Mesendoderm (in vitro differentiated cells): ENCODE measurements at regions not wholly inside any gene's neighbourhood (a gene's known extent, or its start where the extent isn't known, plus 50 kb on each side); places are given as distances from the start of the nearest gene placed in this dataset.

Experiments used
- DNase-seq: peaks from one replicate; pipeline ENCODE4 v3.0.0; 2013
- H2AK5ac ChIP-seq: 2 replicates; pipeline ENCODE4 v1.6.1; 2013; ENCODE audit warnings: low read length, inconsistent platforms
- H2BK120ac ChIP-seq: 2 replicates; pipeline ENCODE4 v1.6.1; 2013; ENCODE audit warnings: low read depth, mild to moderate bottlenecking, low read length, moderate library complexity, mixed read lengths
- H2BK15ac ChIP-seq: replicated peaks from 2 replicates; pipeline ENCODE4 v1.6.1; 2013; ENCODE audit warnings: low read depth, mild to moderate bottlenecking, moderate library complexity
- H2BK5ac ChIP-seq: 2 replicates; pipeline ENCODE4 v1.6.1; 2013; ENCODE audit warnings: low read length, inconsistent platforms
- H3K18ac ChIP-seq: 2 replicates; pipeline ENCODE4 v1.6.1; 2013; ENCODE audit warnings: mild to moderate bottlenecking, low read length, mixed read lengths
- H3K23ac ChIP-seq: one replicate; pipeline ENCODE4 v1.6.1; 2013; ENCODE audit warnings: low read length
- H3K27ac ChIP-seq: 2 replicates; pipeline ENCODE4 v1.5.1; 2013; ENCODE audit warnings: low read depth, mild to moderate bottlenecking, inconsistent platforms, low read length, moderate library complexity
- H3K27me3 ChIP-seq: 2 replicates; pipeline ENCODE4 v1.6.1; 2013; ENCODE audit warnings: low read length, control low read depth, mild to moderate bottlenecking, inconsistent platforms; ENCODE audit not compliant: insufficient read depth, poor library complexity
- H3K36me3 ChIP-seq: 2 replicates; pipeline ENCODE4 v1.6.1; 2013; ENCODE audit warnings: low read length, inconsistent platforms; ENCODE audit not compliant: control insufficient read depth, insufficient read depth
- H3K4ac ChIP-seq: one replicate; pipeline ENCODE4 v1.6.1; 2013; ENCODE audit warnings: low read depth, mild to moderate bottlenecking, low read length, moderate library complexity
- H3K4me1 ChIP-seq: 2 replicates; pipeline ENCODE4 v1.6.1; 2013; ENCODE audit warnings: low read depth, low read length, inconsistent platforms; ENCODE audit not compliant: control insufficient read depth
- H3K4me2 ChIP-seq: 2 replicates; pipeline ENCODE4 v1.6.1; 2013; ENCODE audit warnings: low read length
- H3K4me3 ChIP-seq: 2 replicates; pipeline ENCODE4 v1.5.1; 2013; ENCODE audit warnings: mild to moderate bottlenecking, low read length
- H3K56ac ChIP-seq: one replicate; pipeline ENCODE4 v1.6.1; 2013; ENCODE audit warnings: low read length
- H3K79me1 ChIP-seq: 2 replicates; pipeline ENCODE4 v1.6.1; 2013; ENCODE audit warnings: low read length, inconsistent platforms
- H3K79me2 ChIP-seq: 2 replicates; pipeline ENCODE4 v1.6.1; 2013; ENCODE audit warnings: mild to moderate bottlenecking, low read length; ENCODE audit not compliant: control insufficient read depth, insufficient read depth
- H3K9ac ChIP-seq: 2 replicates; pipeline ENCODE4 v1.6.1; 2013; ENCODE audit warnings: low read length, inconsistent platforms
- H4K5ac ChIP-seq: one replicate; pipeline ENCODE4 v1.6.1; 2013; ENCODE audit warnings: low read length
- H4K8ac ChIP-seq: one replicate; pipeline ENCODE4 v1.6.1; 2013; ENCODE audit warnings: low read depth, mild to moderate bottlenecking, control low read depth, low read length, moderate library complexity
- WGBS: extraction: QIAGEN DNeasy Blood & Tissue Kit; methylation state at CpG from one replicate; pipeline ENCODE4 v1.1.7; 2013; ENCODE audit warnings: low lambda C conversion rate, missing lambda C conversion rate; ENCODE audit not compliant: insufficient coverage; ENCODE audit errors: extremely low coverage; 5-methylcytosine and 5-hydroxymethylcytosine counted together

DNA sequence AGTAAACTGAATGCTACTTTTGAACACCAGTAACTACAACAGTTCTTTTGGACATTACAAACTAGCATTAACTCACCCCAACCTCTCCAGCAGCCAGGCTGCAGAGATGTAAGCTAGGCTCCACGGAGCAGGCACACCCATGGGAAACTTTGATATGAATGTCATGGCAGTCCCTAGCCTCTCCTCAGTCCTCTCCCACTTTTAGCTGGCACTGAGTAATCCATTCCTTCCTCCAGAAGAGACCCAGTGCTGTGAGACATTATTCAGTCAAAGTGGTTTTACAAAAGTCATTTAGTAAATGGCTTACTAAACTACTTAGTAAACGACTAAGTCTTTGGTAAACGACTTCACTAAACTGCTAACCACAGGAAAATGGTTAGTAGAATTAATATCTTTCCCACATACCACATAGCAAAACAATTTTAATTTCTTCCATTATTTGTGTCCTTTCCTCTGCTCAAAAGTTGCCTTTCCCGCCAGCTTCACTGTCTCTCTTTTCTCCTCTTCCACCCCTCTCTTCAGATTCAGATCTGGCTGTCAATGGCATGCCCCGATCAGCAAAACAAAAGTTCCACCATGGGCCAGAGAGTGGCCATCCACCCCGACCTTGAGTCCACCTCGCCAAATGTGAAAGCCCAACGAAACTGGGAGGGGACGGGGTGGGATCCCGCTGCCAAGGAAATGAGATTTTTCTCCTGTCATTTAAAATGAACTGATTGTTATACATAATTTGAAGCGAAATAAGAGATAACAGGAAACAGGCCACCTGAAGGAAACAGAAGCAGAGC lies 67.5 kb upstream of the TJP1 start:
- Histone ChIP-seq H3K36me3 (no peaks in the 10 kb centered on the region), H3K4me3 (no peak overlapping the region), H3K9ac (no peak overlapping the region), H3K79me1 (no peaks in the 10 kb centered on the region), H3K18ac (peak overlapping the region; percentile 89), H4K8ac (no peak overlapping the region), H2BK120ac (peak overlapping the region; percentile 45), H3K23ac (no peak overlapping the region), H3K4me1 (peaks cover 5% of the 10 kb centered on the region), H3K27me3 (no peaks in the 10 kb centered on the region), H3K4ac (no peak overlapping the region), H2AK5ac (no peak overlapping the region), H3K4me2 (no peak overlapping the region), H3K27ac (no peak overlapping the region), H2BK5ac (no peak overlapping the region), H3K79me2 (no peaks in the 10 kb centered on the region), H4K5ac (no peak overlapping the region), H2BK15ac (no peak overlapping the region), H3K56ac (no peak overlapping the region)
- peak; percentile 22 for DNase-seq
- no CpG with 5 or more reads among the region's 11 CpGs for WGBS

- Histone ChIP-seq H3K4ac (no peak overlapping the region), H3K4me2 (no peak overlapping the region), H2BK5ac (no peak overlapping the region), H3K23ac (no peak overlapping the region), H4K5ac (no peak overlapping the region), H3K18ac (no peak overlapping the region), H3K27me3 (no peaks in the 10 kb centered on the region), H3K79me1 (no peaks in the 10 kb centered on the region), H3K4me1 (peaks cover 5% of the 10 kb centered on the region), H3K36me3 (no peaks in the 10 kb centered on the region), H2AK5ac (no peak overlapping the region), H3K27ac (no peak overlapping the region), H4K8ac (no peak overlapping the region), H3K79me2 (no peaks in the 10 kb centered on the region), H2BK15ac (no peak overlapping the region), H2BK120ac (no peak overlapping the region), H3K4me3 (no peak overlapping the region), H3K9ac (no peak overlapping the region), H3K56ac (no peak overlapping the region)
- DNase-seq = peak; percentile 91
- WGBS = no CpG with 5 or more reads among the region's 5 CpGs
These were observed 66.4 kb upstream of the TJP1 start for GRCh38 chr15:29888646-29889045.

DNA sequence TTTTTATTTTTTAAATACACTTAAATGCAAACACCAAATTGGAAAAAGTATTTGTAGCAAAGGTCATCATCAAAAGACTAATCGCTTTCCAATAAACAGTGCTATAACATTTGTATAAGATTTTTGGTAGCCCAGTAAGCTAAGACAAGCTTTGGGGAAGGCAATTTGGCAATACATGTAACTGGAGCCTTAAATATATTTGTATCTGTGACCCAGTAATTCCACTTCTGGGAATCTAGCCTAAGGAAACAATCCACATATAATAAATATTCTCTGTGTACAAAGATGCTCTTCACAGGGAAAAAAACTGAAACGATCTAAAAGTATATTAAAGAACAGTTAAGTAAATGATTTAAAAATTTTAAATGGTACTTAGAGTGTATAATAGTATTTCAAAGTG lies 65.5 kb upstream of the TJP1 start:
- H3K56ac ChIP-seq = no peak overlapping the region
- no peak overlapping the region for H3K4me2 ChIP-seq
- H3K27ac ChIP-seq = no peak overlapping the region
- H3K27me3 ChIP-seq = no peaks in the 10 kb centered on the region
- no peak overlapping the region for H3K18ac ChIP-seq
- H3K79me2 ChIP-seq = no peaks in the 10 kb centered on the region
- no peak overlapping the region for H3K23ac ChIP-seq
- no peak for DNase-seq
- no peaks in the 10 kb centered on the region for H3K79me1 ChIP-seq
- H4K5ac ChIP-seq = no peak overlapping the region
- WGBS = no CpG with 5 or more reads among the region's 2 CpGs
- no peak overlapping the region for H3K9ac ChIP-seq
- no peak overlapping the region for H2BK120ac ChIP-seq
- H3K36me3 ChIP-seq = no peaks in the 10 kb centered on the region
- H2BK5ac ChIP-seq = no peak overlapping the region
- H4K8ac ChIP-seq = no peak overlapping the region
- no peak overlapping the region for H3K4ac ChIP-seq
- no peak overlapping the region for H3K4me3 ChIP-seq
- no peak overlapping the region for H2BK15ac ChIP-seq
- no peak overlapping the region for H2AK5ac ChIP-seq
- H3K4me1 ChIP-seq = peaks cover 5% of the 10 kb centered on the region

- Histone ChIP-seq H2BK15ac (no peak overlapping the region), H3K4me1 (peaks cover 5% of the 10 kb centered on the region), H3K27ac (no peak overlapping the region), H2BK120ac (no peak overlapping the region), H3K4me3 (no peak overlapping the region), H3K79me2 (no peaks in the 10 kb centered on the region), H4K8ac (no peak overlapping the region), H3K79me1 (no peaks in the 10 kb centered on the region), H3K9ac (no peak overlapping the region), H3K4ac (no peak overlapping the region), H3K18ac (no peak overlapping the region), H3K27me3 (no peaks in the 10 kb centered on the region), H2BK5ac (no peak overlapping the region), H3K4me2 (no peak overlapping the region), H3K36me3 (no peaks in the 10 kb centered on the region), H3K56ac (no peak overlapping the region), H2AK5ac (no peak overlapping the region), H3K23ac (no peak overlapping the region), H4K5ac (no peak overlapping the region)
- peak; percentile 43 for DNase-seq
- no CpG with 5 or more reads among the region's 3 CpGs for WGBS
These were observed 62.9 kb upstream of the TJP1 start for GRCh38 chr15:29885183-29885582.

DNA sequence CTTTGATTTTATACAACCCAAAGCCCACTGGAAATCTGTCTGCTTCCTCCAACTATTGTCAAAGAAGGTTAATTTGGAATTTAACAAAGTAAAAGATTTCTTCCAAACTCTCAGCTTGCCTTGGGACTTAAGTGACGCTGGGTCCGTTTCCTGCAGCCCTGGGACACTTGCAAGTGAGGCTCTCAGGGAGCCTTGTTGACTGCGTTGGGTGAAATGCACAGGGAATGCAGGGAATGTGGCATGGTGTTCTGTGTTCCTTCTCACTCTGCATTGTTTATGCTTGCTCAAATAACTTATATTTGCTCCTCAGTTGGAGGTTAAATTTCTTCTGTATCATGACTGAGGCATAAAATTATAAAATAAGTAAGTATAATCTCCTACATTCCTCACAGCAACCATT lies 60.9 kb upstream of the TJP1 start:
- no CpG with 5 or more reads among the region's 3 CpGs for WGBS

DNA sequence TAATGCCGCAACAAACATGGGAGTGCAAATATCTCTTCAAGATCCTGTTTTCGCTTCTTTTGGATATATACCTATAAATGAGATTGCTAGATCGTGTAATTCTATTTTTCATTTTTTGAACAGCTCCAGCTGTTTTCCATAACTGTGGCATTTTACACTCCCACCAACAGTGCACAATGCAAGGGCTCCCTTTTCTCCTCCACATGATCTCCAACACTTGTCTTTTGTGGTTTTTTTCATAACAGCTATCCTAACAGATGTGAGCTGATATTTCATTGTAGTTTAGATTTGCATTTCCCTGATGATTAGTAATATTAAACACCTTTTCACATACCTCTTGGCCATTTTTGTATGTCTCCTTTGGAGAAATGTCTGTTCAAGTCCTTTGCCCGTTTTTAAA lies 58.6 kb upstream of the TJP1 start:
- Histone ChIP-seq H3K9ac (no peak overlapping the region), H3K4me2 (no peak overlapping the region), H4K8ac (no peak overlapping the region), H3K79me2 (no peaks in the 10 kb centered on the region), H3K56ac (no peak overlapping the region), H2BK5ac (no peak overlapping the region), H3K4me1 (no peaks in the 10 kb centered on the region), H4K5ac (no peak overlapping the region), H3K18ac (no peak overlapping the region), H3K4ac (no peak overlapping the region), H2BK120ac (no peak overlapping the region), H3K79me1 (no peaks in the 10 kb centered on the region), H3K4me3 (no peak overlapping the region), H3K23ac (no peak overlapping the region), H2BK15ac (no peak overlapping the region), H3K27me3 (no peaks in the 10 kb centered on the region), H3K36me3 (no peaks in the 10 kb centered on the region), H2AK5ac (no peak overlapping the region), H3K27ac (no peak overlapping the region)
- DNase-seq = no peak
- no CpG with 5 or more reads among the region's 4 CpGs for WGBS

More for the DNA sequence above, 60.9 kb upstream of the TJP1 start:
- Histone ChIP-seq H3K23ac (no peak overlapping the region), H2BK5ac (no peak overlapping the region), H3K4me2 (no peak overlapping the region), H4K5ac (no peak overlapping the region), H2BK15ac (no peak overlapping the region), H3K9ac (no peak overlapping the region), H3K18ac (no peak overlapping the region), H4K8ac (no peak overlapping the region), H3K36me3 (no peaks in the 10 kb centered on the region), H3K4me3 (no peak overlapping the region), H2BK120ac (peak overlapping the region; percentile 45), H3K56ac (no peak overlapping the region), H3K79me2 (no peaks in the 10 kb centered on the region), H3K4ac (no peak overlapping the region), H3K27ac (no peak overlapping the region), H2AK5ac (no peak overlapping the region), H3K79me1 (no peaks in the 10 kb centered on the region), H3K27me3 (no peaks in the 10 kb centered on the region), H3K4me1 (no peaks in the 10 kb centered on the region)
- DNase-seq = peak; percentile 88
